HepG2 (cell line): ENCODE measurements at regions not wholly inside any gene's neighbourhood (a gene's known extent, or its start where the extent isn't known, plus 50 kb on each side); places are given as distances from the start of the nearest gene placed in this dataset.

Experiments
- HOXA7 ChIP-seq: sonication (generic); formaldehyde crosslinking; IDR thresholded peaks from 2 replicates; pipeline ENCODE4 v1.8.1; 2022; ENCODE audit warnings: mild to moderate bottlenecking, missing genetic modification reagents, moderate library complexity
- NPAS2 ChIP-seq: sonication (generic); formaldehyde crosslinking; IDR thresholded peaks from 2 replicates; pipeline ENCODE4 v1.8.0; 2022; ENCODE audit warnings: mild to moderate bottlenecking, missing genetic modification reagents, borderline replicate concordance
- RFX5 ChIP-seq: IDR thresholded peaks from 2 replicates; pipeline ENCODE4 v1.6.1; 2011; ENCODE audit warnings: low read depth, low read length, improper control_type of control experiment
- ZSCAN20 ChIP-seq: sonication (generic); formaldehyde crosslinking; IDR thresholded peaks from 2 replicates; pipeline ENCODE4 v1.4.0; 2020; ENCODE audit warnings: missing genetic modification reagents, mild to moderate bottlenecking, borderline replicate concordance
- TF ChIP-seq, protein P1 (sequence below): sonication (generic); formaldehyde crosslinking; IDR thresholded peaks from 2 replicates; pipeline ENCODE4 v1.4.0; 2020; ENCODE audit warnings: mild to moderate bottlenecking, missing genetic modification reagents, borderline replicate concordance
- TF ChIP-seq, protein P2 (sequence below): sonication (generic); formaldehyde crosslinking; IDR thresholded peaks from 2 replicates; pipeline ENCODE4 v1.5.0; 2020; ENCODE audit warnings: mild to moderate bottlenecking, missing genetic modification reagents, moderate library complexity
- TF ChIP-seq, protein P3 (sequence below): IDR thresholded peaks from 2 replicates; pipeline ENCODE4 v1.6.1; 2016; ENCODE audit warnings: low read depth

DNA sequence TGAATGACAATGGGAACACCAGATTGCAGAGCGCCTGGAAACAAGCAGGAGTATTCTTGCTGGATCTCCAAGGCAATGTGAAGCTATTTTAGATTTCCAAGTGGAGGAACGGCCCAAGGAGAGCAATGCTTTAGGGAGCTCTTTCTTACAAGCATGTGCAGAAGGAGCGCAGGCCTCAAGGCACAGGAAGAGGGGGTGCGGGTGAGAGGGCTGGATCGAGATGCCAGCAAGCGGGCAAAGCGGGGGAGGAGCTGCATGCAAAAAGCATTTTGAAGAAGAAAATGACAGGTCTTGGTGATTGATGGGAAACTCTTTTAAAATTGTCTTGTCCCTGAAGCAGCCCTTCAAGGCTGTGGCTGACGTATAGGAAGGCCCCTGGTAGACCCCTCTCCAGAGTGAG, 171.9 kb downstream of the QRSL1 start:
- TF ChIP-seq, protein P1, sequence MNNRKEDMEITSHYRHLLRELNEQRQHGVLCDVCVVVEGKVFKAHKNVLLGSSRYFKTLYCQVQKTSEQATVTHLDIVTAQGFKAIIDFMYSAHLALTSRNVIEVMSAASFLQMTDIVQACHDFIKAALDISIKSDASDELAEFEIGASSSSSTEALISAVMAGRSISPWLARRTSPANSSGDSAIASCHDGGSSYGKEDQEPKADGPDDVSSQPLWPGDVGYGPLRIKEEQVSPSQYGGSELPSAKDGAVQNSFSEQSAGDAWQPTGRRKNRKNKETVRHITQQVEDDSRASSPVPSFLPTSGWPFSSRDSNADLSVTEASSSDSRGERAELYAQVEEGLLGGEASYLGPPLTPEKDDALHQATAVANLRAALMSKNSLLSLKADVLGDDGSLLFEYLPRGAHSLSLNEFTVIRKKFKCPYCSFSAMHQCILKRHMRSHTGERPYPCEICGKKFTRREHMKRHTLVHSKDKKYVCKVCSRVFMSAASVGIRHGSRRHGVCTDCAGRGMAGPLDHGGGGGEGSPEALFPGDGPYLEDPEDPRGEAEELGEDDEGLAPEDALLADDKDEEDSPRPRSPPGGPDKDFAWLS (CRISPR knock-in tag) = no peak
- no peak for TF ChIP-seq HOXA7 (CRISPR knock-in tag)
- no peak for TF ChIP-seq RFX5
- TF ChIP-seq, protein P2, sequence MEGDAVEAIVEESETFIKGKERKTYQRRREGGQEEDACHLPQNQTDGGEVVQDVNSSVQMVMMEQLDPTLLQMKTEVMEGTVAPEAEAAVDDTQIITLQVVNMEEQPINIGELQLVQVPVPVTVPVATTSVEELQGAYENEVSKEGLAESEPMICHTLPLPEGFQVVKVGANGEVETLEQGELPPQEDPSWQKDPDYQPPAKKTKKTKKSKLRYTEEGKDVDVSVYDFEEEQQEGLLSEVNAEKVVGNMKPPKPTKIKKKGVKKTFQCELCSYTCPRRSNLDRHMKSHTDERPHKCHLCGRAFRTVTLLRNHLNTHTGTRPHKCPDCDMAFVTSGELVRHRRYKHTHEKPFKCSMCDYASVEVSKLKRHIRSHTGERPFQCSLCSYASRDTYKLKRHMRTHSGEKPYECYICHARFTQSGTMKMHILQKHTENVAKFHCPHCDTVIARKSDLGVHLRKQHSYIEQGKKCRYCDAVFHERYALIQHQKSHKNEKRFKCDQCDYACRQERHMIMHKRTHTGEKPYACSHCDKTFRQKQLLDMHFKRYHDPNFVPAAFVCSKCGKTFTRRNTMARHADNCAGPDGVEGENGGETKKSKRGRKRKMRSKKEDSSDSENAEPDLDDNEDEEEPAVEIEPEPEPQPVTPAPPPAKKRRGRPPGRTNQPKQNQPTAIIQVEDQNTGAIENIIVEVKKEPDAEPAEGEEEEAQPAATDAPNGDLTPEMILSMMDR (CRISPR knock-in tag) = no peak
- no peak for TF ChIP-seq NPAS2 (CRISPR knock-in tag)
- TF ChIP-seq, protein P3, sequence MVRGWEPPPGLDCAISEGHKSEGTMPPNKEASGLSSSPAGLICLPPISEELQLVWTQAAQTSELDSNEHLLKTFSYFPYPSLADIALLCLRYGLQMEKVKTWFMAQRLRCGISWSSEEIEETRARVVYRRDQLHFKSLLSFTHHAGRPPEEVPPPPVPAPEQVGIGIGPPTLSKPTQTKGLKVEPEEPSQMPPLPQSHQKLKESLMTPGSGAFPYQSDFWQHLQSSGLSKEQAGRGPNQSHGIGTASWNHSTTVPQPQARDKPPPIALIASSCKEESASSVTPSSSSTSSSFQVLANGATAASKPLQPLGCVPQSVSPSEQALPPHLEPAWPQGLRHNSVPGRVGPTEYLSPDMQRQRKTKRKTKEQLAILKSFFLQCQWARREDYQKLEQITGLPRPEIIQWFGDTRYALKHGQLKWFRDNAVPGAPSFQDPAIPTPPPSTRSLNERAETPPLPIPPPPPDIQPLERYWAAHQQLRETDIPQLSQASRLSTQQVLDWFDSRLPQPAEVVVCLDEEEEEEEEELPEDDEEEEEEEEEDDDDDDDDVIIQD = no peak
- no peak for TF ChIP-seq ZSCAN20 (CRISPR knock-in tag)
